K562 (cell line): ENCODE measurements at regions not wholly inside any gene's neighbourhood (a gene's known extent, or its start where the extent isn't known, plus 50 kb on each side); places are given as distances from the start of the nearest gene placed in this dataset.

ENCODE experiments used
- ATAC-seq: fragments of 200-7000 bp; cut with Tn5 transposase; 3 replicates; pipeline ENCODE4 v1.9.1; 2020; ENCODE audit warnings: moderate library complexity
- BruUV-seq: library from RNA; stranded (reverse); fragments of 400-500 nt; replicated peaks from 2 replicates; lab custom pipeline; 2021; lab: Mats Ljungman, UMichigan
- CTCF ChIA-PET: fragments of 300-600 bp; formaldehyde crosslinking; extraction: SDS; loops from one replicate; lab custom pipeline; 2021; ENCODE audit warnings: low intra/inter-chr PET ratio; lab: Yijun Ruan, JAX
- POLR2A ChIA-PET: fragments of 300-600, 350-650 bp; sonication (Branson Sonifier 250); formaldehyde crosslinking; extraction: SDS; loops from one replicate; lab custom pipeline; 2021; ENCODE audit warnings: antibody characterized with exemption, inconsistent platforms; lab: Yijun Ruan, JAX
- DNase-seq, 4 experiments: peaks; one replicate each; pipeline versions ENCODE4 v3.0.0 to v3.0.0-alpha.2; 2011 to 2018; ENCODE audit warnings: low spot score in 3 of 4, mixed read lengths in 3 of 4; ENCODE audit errors: extremely low read depth in 1 of 4
- FAIRE-seq: peaks from 2 replicates; lab custom pipeline; 2011; peaks lifted over from hg19 to GRCh38; lab: Jason Lieb, UNC
- H2AFZ ChIP-seq: 2 replicates; pipeline ENCODE4 v1.6.0; 2011; ENCODE audit warnings: low read depth, low read length, control low read depth, inconsistent platforms
- H3K27ac ChIP-seq: fragments of 200-600 bp; 3 replicates; pipeline ENCODE4 v1.8.0; 2011; ENCODE audit warnings: low read depth, mild to moderate bottlenecking, control low read depth, inconsistent platforms, low read length, moderate library complexity, mixed read lengths; ENCODE audit errors: extremely low read depth
- H3K27me3 ChIP-seq, 2 experiments: fragments of 300-600 bp in 1 of 2; 2 replicates in 1 of 2; 3 replicates in 1 of 2; pipeline versions ENCODE4 v1.6.0 to v1.8.0; 2011; ENCODE audit warnings: inconsistent platforms in 2 of 2, low read length in 2 of 2, mild to moderate bottlenecking in 1 of 2, mixed read lengths in 1 of 2, moderate library complexity in 1 of 2; ENCODE audit not compliant: control insufficient read depth in 2 of 2, insufficient read depth in 2 of 2
- H3K36me3 ChIP-seq: fragments of 300-600 bp; 3 replicates; pipeline ENCODE4 v1.8.0; 2011; ENCODE audit warnings: mild to moderate bottlenecking, low read length, inconsistent platforms; ENCODE audit not compliant: control insufficient read depth, insufficient read depth
- H3K4me1 ChIP-seq, 2 experiments: fragments of 200-600 bp in 1 of 2; replicated peaks in 1 of 2; 2 replicates in 1 of 2; 3 replicates in 1 of 2; pipeline versions ENCODE4 v1.5.1 to v1.8.0; 2011; ENCODE audit warnings: inconsistent platforms in 2 of 2, low read length in 2 of 2, mild to moderate bottlenecking in 1 of 2, mixed read lengths in 1 of 2, moderate library complexity in 1 of 2; ENCODE audit not compliant: control insufficient read depth in 2 of 2, insufficient read depth in 2 of 2
- H3K4me2 ChIP-seq: 2 replicates; pipeline ENCODE4 v1.6.1; 2011; ENCODE audit warnings: low read length, control low read depth, inconsistent platforms, mixed read lengths; ENCODE audit not compliant: insufficient read depth
- H3K4me3 ChIP-seq: fragments of 200-600 bp; sonication (generic), shearing (Covaris generic); 2 replicates; pipeline ENCODE4 v1.5.1; 2016; ENCODE audit warnings: control low read depth, inconsistent platforms
- H3K79me2 ChIP-seq: fragments of 200-600 bp; 3 replicates; pipeline ENCODE4 v1.8.0; 2011; ENCODE audit warnings: low read length, inconsistent platforms; ENCODE audit not compliant: control insufficient read depth, insufficient read depth
- H3K9ac ChIP-seq, 2 experiments: 2 replicates each; pipeline versions ENCODE4 v1.6.0 to v1.6.1; 2011; ENCODE audit warnings: low read depth in 2 of 2, low read length in 2 of 2, control low read depth in 1 of 2, inconsistent platforms in 1 of 2, mild to moderate bottlenecking in 1 of 2, mixed read lengths in 1 of 2; ENCODE audit not compliant: insufficient read depth in 1 of 2
- H3K9me1 ChIP-seq: one replicate; pipeline ENCODE4 v1.6.0; 2011; ENCODE audit warnings: inconsistent platforms, mild to moderate bottlenecking, low read length, moderate library complexity; ENCODE audit not compliant: control insufficient read depth, insufficient read depth
- H3K9me3 ChIP-seq: replicated peaks from 2 replicates; pipeline ENCODE4 v1.5.1; 2011; ENCODE audit warnings: low read depth, low read length, inconsistent platforms; ENCODE audit not compliant: control insufficient read depth, insufficient read depth
- H4K20me1 ChIP-seq: replicated peaks from 2 replicates; pipeline ENCODE4 v1.6.1; 2011; ENCODE audit warnings: low read length, inconsistent platforms, mixed read lengths; ENCODE audit not compliant: control insufficient read depth, insufficient read depth
- CTCFL ChIP-seq: IDR thresholded peaks from 2 replicates; pipeline ENCODE4 v1.6.1; 2011; ENCODE audit warnings: borderline replicate concordance, low read depth, mild to moderate bottlenecking, moderate library complexity, low read length; ENCODE audit not compliant: insufficient read depth, poor library complexity, severe bottlenecking
- GTF2A2 ChIP-seq: IDR thresholded peaks from 2 replicates; pipeline ENCODE4 v1.6.1; 2016; ENCODE audit warnings: mild to moderate bottlenecking, missing genetic modification characterization, missing compliant biosample characterization
- GTF2E2 ChIP-seq: fragments of 200-800 bp; sonication (Bioruptor generic); IDR thresholded peaks from 2 replicates; pipeline ENCODE4 v1.6.1; 2016; ENCODE audit warnings: missing genetic modification characterization, missing compliant biosample characterization
- IRF2 ChIP-seq: sonication (generic); formaldehyde crosslinking; IDR thresholded peaks from 2 replicates; pipeline ENCODE4 v1.8.1; 2022; ENCODE audit warnings: mild to moderate bottlenecking, missing genetic modification reagents
- NR0B1 ChIP-seq: fragments of 450-650 bp; IDR thresholded peaks from one replicate; pipeline ENCODE4 v1.6.1; 2018; ENCODE audit warnings: mild to moderate bottlenecking, moderate library complexity; ENCODE audit not compliant: partially characterized antibody
- PHTF2 ChIP-seq: fragments of 250-450 bp; sonication (Bioruptor Pico); IDR thresholded peaks from 2 replicates; pipeline ENCODE4 v1.5.0; 2021; ENCODE audit warnings: mild to moderate bottlenecking
- SMARCE1 ChIP-seq: fragments of 450-650 bp; IDR thresholded peaks from 2 replicates; pipeline ENCODE4 v1.7.1; 2016; ENCODE audit warnings: mild to moderate bottlenecking
- SNRNP70 ChIP-seq: fragments of 200-400 bp; formaldehyde crosslinking; optimal IDR thresholded peaks from 2 replicates; pipeline ENCODE3; 2017; ENCODE audit warnings: low read depth, low read length
- ZBED1 ChIP-seq: IDR thresholded peaks from 2 replicates; pipeline ENCODE4 v1.6.1; 2014
- ZNF217 ChIP-seq: sonication (generic); formaldehyde crosslinking; IDR thresholded peaks from 2 replicates; pipeline ENCODE4 v1.8.0; 2022; ENCODE audit warnings: mild to moderate bottlenecking, missing genetic modification reagents
- ZNF3 ChIP-seq: fragments of 250-450 bp; sonication (Bioruptor Pico); IDR thresholded peaks from 2 replicates; pipeline ENCODE4 v1.5.0; 2021; ENCODE audit warnings: mild to moderate bottlenecking, moderate library complexity
- ZNF512 ChIP-seq: IDR thresholded peaks from 2 replicates; pipeline ENCODE4 v1.6.1; 2016; ENCODE audit warnings: missing genetic modification characterization, missing compliant biosample characterization
- ZNF644 ChIP-seq: fragments of 200-800 bp; sonication (Bioruptor generic); IDR thresholded peaks from 2 replicates; pipeline ENCODE4 v1.6.1; 2016; ENCODE audit warnings: low read depth, missing genetic modification characterization, missing compliant biosample characterization
- ZNF717 ChIP-seq: fragments of 250-450 bp; sonication (Bioruptor Pico); IDR thresholded peaks from 2 replicates; pipeline ENCODE4 v1.5.0; 2021
- WGBS: fragments of 100-300 bp; shearing (Covaris generic); methylation state at CpG from one replicate; pipeline ENCODE4 v1.1.6; 2016; ENCODE audit warnings: low coverage, mixed read lengths; ENCODE audit not compliant: insufficient coverage; ENCODE audit errors: missing lambda C conversion rate; 5-methylcytosine and 5-hydroxymethylcytosine counted together
- in situ Hi-C: fragments of 300-500 bp; cut with MboI; formaldehyde crosslinking; loops from 4 replicates; pipeline ENCODE4 v1.15.0; 2018; ENCODE audit warnings: inconsistent platforms, mixed read lengths
- intact Hi-C: fragments of 100-400 bp; cut with micrococcal nuclease; formaldehyde crosslinking; loops from 2 replicates; pipeline ENCODE4 v1.14.2; 2022

GRCh38 chr15:77817434-77817833, 184.7 kb upstream of the LINGO1 start:
- Histone ChIP-seq H3K27ac (no peak overlapping the region), H3K27me3 (peaks cover 9 to 61% of the 10 kb centered on the region in 2 experiments; a peak in 4 of 5 replicates), H3K9me1 (peaks cover 4% of the 10 kb centered on the region), H3K4me3 (no peak overlapping the region), H3K4me1 (peaks cover 0 to 26% of the 10 kb centered on the region in 2 experiments; a peak in 2 of 5 replicates), H3K4me2 (no peak overlapping the region), H4K20me1 (peaks cover 27% of the 10 kb centered on the region), H3K9me3 (no peaks in the 10 kb centered on the region), H3K36me3 (no peaks in the 10 kb centered on the region), H2AFZ (no peak overlapping the region), H3K79me2 (no peaks in the 10 kb centered on the region), H3K9ac (no peak overlapping the region)
- no TSS peak for BruUV-seq
- in situ Hi-C loops: no loop called here
- ATAC-seq (no peak), FAIRE-seq (no peak), DNase-seq (no peak)
- TF ChIP-seq ZNF512 (tag): no peak
- TF ChIP-seq SNRNP70: no peak
- TF ChIP-seq ZBED1: no peak
- TF ChIP-seq ZNF644 (tag): no peak
- TF ChIP-seq IRF2 (CRISPR knock-in tag): no peak
- no peak for TF ChIP-seq ZNF3 (CRISPR knock-in tag)
- TF ChIP-seq GTF2A2: no peak
- no peak for TF ChIP-seq SMARCE1
- no peak for TF ChIP-seq PHTF2 (CRISPR knock-in tag)
- no peak for TF ChIP-seq CTCFL
- TF ChIP-seq ZNF717: no peak
- TF ChIP-seq GTF2E2 (tag): no peak
- TF ChIP-seq ZNF217 (CRISPR knock-in tag): no peak
- TF ChIP-seq NR0B1: no peak
- POLR2A ChIA-PET: interaction anchor here (0.5 kb wide), 1 partner anchor 147 kb away, joined by 6 read pairs; no protein-coding TSS in a partner anchor
- WGBS: 14% methylated on average over 9 of the region's 9 CpGs
- CTCF ChIA-PET: interaction anchor here (7.3 kb wide), 1 partner anchor 184 kb away, joined by 97 read pairs; the partner anchor contains the start of gene LINGO1
- intact Hi-C loops: no loop called here
